Activated CD4-positive, alpha-beta T cell treated with anti-CD3 and anti-CD28 coated beads, Interleukin-2, Interleukin-6, amounts not matched to agents 100 ng/mL and 50 ng/mL, durations not matched to agents 16 hours and 8 hours (primary cell): ENCODE measurements at regions not wholly inside any gene's neighbourhood (a gene's known extent, or its start where the extent isn't known, plus 50 kb on each side); places are given as distances from the start of the nearest gene placed in this dataset.
A peak's percentile ranks its signal among the peaks of the same experiment; 100 is the strongest.
"Not testable (repeated sequence)": the region's sequence is repeated elsewhere in the genome, so short reads cannot be mapped to it uniquely, and the experiment has no call there.

Experiments
- DNase-seq: peaks from one replicate; pipeline ENCODE4 v3.0.0-alpha.2; 2020

GRCh38 chr12:67457136-67457535 lies 188.0 kb downstream of the CAND1 start:
- DNase-seq = no peak

DNA sequence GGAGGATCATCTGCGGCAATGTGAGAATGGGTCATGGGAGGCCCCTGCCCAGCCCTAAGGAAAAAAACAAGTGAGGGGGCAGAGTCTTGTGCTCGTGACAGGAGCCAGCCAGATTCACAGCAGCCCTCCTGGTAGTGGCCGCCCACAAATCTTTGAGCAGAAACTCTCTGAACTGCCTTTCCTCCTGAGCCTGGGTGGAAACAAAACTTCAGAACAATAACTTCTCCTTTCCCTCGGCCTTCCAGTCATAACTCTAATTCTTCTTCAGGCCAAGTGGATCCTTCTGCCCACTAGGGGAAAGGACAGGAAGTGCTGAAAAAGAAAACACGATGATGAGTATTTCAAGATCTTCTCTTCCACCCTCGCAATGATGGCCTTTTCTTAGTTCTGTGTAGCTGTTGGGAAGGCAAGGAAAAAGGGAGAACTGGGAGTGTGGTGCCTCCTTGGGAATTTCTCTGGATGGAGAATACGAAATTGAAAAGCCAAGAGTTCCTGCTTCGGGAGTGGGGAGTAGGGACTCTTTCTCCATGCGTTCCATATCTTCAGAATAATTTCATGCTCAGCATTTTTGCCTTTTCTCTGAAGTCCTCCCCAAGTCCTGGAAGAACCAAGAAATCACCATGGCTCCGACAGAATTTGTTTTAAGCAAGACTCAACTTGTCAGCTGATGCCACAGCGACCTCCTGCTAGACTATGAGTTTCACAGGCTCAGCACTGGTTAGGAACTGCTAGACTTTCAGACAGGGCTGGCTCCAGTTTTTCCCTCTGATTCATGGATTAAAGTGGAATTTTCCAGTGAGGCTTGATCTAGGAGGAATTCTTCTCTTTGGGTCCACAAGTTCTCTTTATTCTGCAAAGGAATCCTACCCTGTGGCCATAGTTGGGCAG lies 188.9 kb downstream of the CAND1 start:
- DNase-seq = no peak

DNA sequence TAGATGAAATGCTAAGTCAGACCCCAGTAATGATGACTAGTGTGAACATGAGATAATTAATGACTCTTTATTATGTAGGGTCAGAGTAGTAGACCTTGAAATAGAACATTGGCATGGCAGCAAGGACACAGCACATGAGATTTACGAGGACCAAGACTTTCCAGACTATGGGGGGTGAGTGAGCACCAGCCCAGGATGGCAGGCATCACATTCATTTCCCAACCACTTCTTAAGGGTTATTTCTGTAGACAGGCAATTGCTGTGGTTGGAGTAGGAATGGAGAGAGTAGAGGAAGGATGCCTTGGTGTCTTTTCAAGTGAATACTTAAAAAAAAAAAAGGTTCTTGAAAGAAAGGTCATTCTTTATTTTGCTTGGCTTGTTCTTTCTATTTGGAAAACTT lies 189.4 kb upstream of the DYRK2 start:
- no peak for DNase-seq

- DNase-seq = no peak
These were observed 189.0 kb upstream of the DYRK2 start for GRCh38 chr12:67459578-67459977.

GRCh38 chr12:67460388-67460787 lies 188.2 kb upstream of the DYRK2 start:
- no peak for DNase-seq

- DNase-seq = no peak
These were observed 179.8 kb upstream of the DYRK2 start for GRCh38 chr12:67468549-67469245.

DNA sequence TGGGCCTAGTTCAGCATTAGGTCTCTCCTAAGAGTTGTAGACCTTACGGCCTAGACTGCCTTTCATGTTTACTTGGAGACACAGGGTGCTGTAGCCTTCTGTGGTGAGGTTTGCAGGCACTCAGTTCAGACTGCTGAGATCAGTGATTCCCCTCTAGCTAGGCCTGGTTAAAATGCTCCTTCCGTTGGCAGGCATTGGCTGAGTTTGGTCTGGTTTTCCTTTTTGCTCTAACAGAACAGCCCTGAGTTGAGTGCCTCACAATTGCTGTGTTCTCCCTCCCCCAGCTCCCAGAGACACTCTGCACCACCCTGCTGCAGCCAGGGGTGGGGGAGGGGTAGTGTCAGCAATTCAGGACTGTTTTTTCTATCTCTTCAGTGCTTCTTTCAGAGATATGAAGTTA lies 178.9 kb upstream of the DYRK2 start:
- DNase-seq = no peak

- no peak for DNase-seq
These were observed 176.7 kb upstream of the DYRK2 start for GRCh38 chr12:67471810-67472209.

DNA sequence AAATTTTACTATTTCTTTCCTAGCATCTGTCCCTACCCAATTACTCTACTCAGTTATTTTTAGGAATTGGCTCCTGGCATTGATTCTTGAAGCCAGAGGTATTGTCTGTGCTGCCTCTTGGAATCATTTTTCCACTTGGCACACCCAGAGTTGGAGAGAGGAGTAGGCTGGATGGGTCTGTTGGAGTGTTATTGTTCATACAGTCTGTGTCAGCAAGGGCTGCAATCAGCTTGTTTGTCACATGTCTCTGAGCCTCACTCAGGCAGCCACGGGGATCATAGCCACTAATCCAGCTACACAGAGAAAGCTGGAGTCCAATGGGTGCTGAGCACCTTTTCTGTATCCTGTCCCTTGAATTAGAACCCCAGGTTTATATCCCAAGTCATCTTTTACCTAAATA lies 176.0 kb upstream of the DYRK2 start:
- DNase-seq = no peak

DNA sequence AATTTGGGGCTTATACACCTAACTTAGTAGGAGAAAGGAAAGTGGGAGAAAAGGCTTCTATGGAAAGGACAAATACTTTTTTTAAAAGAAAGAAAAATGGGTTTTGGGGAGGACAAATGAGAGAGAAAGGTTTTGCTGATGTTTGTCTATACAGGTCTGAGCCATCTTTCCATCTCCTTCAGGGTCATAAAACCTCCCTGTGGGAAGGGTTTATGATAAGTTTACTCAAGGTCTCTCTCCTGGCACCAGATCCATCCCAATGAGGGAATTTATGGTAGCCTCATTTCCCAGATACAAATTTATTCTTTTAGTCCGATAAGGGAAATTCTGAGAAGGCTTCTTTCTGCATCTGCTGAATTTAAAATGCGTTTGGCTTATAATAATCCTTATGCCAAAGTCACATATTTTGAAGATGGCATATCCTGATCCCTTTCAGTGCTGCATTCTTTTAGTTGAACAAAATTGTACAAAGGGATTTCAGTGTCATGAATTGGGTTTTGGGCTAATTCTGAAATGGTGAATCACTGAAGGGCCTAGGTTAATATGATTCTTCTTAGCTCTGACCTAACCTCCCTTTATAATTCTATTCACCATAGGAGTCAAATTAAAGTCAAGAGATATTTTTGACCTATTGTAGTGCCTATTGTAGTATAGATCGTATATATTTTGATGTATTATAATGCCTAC lies 173.5 kb upstream of the DYRK2 start:
- DNase-seq = no peak

DNA sequence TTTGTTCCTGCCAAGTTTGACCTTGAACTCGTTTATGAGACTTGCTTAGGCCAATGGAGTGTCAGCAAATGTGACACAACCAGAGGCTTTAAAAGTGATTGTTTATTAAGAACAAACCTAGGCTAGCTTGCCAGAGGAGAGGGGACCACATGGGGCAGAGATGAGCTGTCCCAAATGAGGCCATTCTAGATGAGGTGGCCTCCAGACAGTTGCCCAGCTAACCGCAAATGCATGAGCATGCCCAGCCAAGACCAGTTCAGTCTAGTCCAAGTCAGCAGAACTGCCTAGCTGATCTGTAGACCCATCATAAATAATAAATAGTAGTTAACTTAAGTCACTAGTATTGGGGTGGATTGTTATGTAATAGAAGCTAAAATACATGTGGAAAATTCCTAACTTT lies 172.8 kb upstream of the DYRK2 start:
- DNase-seq = no peak

- no peak for DNase-seq
These were observed 170.8 kb upstream of the DYRK2 start for GRCh38 chr12:67477681-67478265.

DNA sequence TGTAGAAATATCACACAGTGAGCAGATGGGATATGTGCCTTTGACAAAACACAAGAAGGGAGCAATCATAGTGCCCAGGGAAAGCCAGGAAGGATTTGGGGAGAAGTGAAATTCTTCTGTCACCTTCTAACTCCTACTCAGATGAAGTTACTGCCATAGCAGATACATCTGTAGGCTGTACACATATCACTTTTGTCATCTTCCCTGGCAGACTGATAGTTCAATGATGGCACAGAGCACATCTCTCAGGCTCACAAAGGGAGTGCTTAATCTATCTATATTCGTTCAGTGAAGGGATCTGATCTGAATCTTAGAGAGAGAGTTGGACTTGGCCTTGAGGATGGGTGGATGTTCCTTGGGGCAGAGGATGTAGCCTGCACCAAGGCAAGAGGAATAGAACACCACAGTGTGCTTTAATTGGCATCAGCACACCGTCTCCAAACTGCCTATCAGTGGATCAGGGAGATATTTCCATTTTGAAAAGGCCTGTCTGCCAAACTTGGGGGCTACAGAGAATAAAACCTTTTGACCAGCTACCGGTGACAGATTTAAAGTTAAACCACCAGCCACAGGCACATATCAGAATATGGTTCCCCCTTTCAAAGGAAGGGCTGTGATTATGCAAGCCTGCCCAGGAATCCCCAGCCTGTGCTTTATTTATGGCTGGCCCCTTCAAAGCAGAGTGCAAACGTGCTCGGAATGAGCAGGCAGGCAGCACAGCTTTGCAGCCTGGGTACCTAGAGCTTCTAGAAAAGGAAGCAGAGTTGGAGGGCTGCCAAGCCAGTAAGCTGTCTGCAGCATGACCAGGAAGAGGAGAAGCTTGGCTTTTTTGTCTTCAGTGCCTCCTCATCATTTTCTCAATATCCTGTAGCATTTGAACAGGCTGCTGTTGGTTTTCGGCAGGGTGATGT lies 165.5 kb upstream of the DYRK2 start:
- peak; percentile 49 for DNase-seq

DNA sequence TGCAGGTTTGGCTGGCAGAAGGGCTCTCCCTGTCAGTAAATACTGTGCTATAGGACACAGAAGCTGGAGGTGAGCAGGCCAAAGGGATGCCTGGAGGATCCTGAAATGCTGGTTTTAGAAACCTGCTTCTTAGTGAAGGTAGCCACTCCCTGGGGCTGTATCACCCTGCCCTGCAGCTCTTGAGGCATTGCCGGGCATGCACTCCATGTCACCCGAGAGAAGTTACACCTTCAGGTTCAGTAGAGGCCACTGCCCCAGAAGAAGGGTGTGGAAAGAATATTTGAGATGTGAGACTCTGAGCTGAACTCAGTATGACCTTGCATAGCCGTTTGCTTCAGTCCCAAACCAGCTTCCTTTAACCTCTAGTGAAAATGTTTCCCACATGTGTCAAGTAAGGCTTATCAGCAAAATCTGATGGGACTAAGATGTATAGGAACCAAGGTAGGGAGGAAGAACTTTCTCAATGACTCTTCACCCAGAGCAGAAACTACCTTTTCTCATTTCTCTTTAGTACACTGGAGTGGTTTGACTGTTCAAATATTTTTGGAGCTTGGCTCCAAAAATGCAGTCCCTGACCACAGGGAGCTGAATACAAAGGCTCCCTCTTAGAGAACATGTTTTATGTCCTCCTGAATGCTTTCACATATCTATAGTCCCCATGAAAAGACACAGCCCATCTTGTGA lies 164.5 kb upstream of the DYRK2 start:
- DNase-seq = no peak

- no peak for DNase-seq
These were observed 163.6 kb upstream of the DYRK2 start for GRCh38 chr12:67484791-67485480.

- DNase-seq = no peak
These were observed 161.9 kb upstream of the DYRK2 start for GRCh38 chr12:67486671-67487070.

GRCh38 chr12:67488349-67488748 lies 160.2 kb upstream of the DYRK2 start:
- DNase-seq = not testable (repeated sequence)

GRCh38 chr12:67489007-67489406 lies 159.5 kb upstream of the DYRK2 start:
- DNase-seq = no peak

GRCh38 chr12:67496581-67496980 lies 152.0 kb upstream of the DYRK2 start:
- DNase-seq = no peak

DNA sequence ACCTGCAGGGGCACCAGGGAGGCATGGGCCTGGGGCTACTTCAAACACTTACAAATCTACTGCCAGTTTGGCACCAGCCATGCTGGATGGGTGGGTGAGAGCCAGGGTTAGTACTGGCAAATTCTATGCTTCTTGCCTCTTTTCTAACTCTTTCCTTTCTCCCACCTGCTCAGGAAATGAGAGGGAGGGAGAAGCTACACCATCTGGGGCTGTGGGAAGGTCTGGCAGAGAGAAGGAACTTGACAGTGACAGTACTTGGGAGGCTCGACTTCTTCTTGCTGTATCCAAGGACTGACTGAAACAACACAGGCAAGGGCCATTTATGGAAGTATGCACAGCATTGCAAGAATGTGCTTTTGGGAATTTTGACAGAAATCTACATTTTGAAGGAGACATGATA lies 149.6 kb upstream of the DYRK2 start:
- no peak for DNase-seq

DNA sequence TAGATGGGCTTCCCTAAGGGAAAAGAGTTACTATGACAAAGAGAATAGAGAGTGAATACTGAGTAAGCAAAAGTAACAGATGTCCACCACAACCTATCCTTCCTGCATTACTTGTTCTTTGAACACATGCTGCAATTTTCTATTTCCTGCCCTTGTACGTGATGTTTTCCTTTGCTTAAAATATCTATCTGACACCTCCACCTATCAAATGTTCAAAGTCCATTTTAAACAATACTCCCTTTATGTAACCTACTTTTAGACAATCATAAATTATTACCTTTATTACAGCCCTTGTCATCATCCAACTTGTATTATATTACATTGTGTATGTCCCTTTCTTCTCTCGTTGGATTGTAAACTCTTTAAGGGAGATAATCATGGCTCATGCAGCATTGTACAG lies 147.2 kb upstream of the DYRK2 start:
- DNase-seq = no peak
